Erythroblast (primary cell): ENCODE measurements at regions not wholly inside any gene's neighbourhood (a gene's known extent, or its start where the extent isn't known, plus 50 kb on each side); places are given as distances from the start of the nearest gene placed in this dataset.
"Not testable (repeated sequence)": the region's sequence is repeated elsewhere in the genome, so short reads cannot be mapped to it uniquely, and the experiment has no call there.

Experiments used
- DNase-seq, 2 experiments: peaks; one replicate each; lab custom pipeline; 2025; lab: John Stamatoyannopoulos, UW
- GATA1 ChIP-seq: IDR thresholded peaks from 2 replicates; pipeline ENCODE4 v1.6.1; 2011; ENCODE audit warnings: low read depth, mild to moderate bottlenecking, control low read depth, low read length, moderate library complexity
- POLR2A ChIP-seq: IDR thresholded peaks from 2 replicates; pipeline ENCODE4 v1.6.1; 2011; ENCODE audit warnings: mild to moderate bottlenecking, low read length

- no peak for DNase-seq
- TF ChIP-seq POLR2A (no peak), GATA1 (no peak)
These were observed 231.4 kb downstream of the TTC6 start for GRCh38 chr14:37826869-37827268.

GRCh38 chr14:37830271-37830670, 234.8 kb downstream of the TTC6 start:
- TF ChIP-seq POLR2A (no peak), GATA1 (no peak)
- no peak for DNase-seq

DNA sequence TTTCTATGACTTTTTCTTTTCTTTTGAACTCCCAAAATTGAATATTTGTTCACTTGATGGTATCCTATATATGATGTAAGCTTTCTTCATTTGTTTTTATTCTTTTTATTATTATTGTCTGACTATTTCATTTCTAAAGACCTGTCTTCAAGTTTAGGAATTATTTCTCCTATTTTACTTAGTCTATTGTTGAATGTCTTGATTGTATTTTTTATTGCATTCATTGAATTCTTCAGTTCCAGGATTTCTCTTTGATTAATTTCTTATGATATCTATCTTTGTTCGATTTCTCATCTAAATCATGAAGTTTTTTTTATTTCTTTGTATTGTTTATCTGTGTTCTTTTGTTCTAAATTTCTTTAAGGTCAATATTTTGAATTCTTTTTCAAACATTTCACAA, 238.8 kb downstream of the TTC6 start:
- no peak for DNase-seq
- TF ChIP-seq POLR2A (no peak), GATA1 (no peak)

DNA sequence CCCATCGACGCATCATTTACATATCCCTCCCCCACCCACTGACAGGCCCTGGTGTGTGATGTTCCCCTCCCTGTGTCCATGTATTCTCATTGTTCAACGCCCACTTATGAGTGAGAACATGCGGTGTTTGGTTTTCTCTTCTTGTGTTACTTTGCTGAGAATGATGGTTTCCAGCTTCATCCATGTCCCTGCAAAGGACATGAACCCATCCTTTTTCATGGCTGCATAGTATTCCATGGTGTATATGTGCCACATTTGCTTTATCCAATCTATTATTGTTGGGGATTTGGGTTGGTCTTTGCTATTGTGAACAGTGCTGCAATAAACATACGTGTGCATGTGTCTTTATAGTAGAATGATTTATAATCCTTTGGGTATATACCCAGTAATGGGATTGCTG, 243.3 kb downstream of the TTC6 start:
- DNase-seq: not testable (repeated sequence)

- not testable (repeated sequence) for DNase-seq
These were observed 245.6 kb downstream of the TTC6 start for GRCh38 chr14:37841039-37841438.

- no peak for DNase-seq
- TF ChIP-seq POLR2A (no peak), GATA1 (no peak)
These were observed 246.7 kb downstream of the TTC6 start for GRCh38 chr14:37842106-37842505.

DNA sequence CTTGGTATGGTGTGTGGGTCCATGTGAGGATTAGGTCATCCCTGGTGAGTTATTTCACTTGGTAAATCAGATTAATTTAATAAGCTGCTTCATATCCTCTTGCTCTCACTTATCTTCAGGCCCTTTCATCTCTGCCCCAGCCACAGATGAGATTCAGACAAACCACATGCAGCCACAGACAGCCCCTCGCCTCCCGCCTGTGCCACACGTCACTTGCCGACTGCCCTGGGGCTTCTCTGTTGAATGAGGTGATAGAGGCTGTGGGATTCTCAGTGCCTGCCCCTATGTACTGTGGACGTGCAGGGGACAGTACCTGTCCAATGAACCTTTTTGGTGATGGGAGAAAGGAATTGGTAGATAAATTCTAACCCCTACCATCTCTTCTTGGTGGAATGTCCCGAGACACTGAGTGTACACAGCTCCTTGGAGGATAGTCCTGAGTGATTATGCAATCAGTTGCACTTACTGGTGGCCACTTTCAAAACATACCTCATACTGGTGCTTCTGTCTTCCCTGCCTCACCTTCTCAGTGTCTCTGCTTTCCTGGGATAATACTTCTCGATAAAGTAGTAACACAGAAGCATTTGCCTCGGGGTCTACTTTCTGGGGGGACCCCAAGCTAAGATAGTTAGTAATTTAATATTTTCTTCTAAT, 248.7 kb downstream of the TTC6 start:
- DNase-seq: no peak
- TF ChIP-seq GATA1 (no peak), POLR2A (no peak)

GRCh38 chr14:37844614-37845013, 249.2 kb downstream of the TTC6 start:
- no peak for TF ChIP-seq GATA1
- no peak for TF ChIP-seq POLR2A
- no peak for DNase-seq

- no peak for DNase-seq
- TF ChIP-seq GATA1 (no peak), POLR2A (no peak)
These were observed 253.7 kb downstream of the TTC6 start for GRCh38 chr14:37848985-37849621.

- no peak for TF ChIP-seq GATA1
- no peak for TF ChIP-seq POLR2A
- DNase-seq: no peak
These were observed 255.6 kb downstream of the TTC6 start for GRCh38 chr14:37851054-37851453.

DNA sequence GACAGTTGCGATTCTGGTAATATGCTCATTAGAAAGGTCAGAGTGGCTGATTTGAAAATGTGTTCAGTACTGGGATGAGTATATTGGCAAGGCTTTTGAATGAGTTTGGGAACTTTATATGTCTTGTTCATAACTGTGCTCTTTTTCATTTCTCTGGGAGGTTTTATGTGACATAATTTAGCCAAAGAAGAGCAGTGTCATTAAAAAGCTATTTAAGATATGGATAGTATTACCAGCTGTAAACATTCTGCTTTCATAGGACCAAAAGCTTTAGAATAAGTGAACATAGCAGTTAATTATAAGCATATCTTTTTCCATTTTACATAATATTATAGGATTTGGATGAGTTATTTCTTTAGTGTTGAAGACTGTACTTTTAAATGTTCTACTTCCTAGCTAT, 260.4 kb downstream of the TTC6 start:
- TF ChIP-seq GATA1 (no peak), POLR2A (no peak)
- DNase-seq: no peak

DNA sequence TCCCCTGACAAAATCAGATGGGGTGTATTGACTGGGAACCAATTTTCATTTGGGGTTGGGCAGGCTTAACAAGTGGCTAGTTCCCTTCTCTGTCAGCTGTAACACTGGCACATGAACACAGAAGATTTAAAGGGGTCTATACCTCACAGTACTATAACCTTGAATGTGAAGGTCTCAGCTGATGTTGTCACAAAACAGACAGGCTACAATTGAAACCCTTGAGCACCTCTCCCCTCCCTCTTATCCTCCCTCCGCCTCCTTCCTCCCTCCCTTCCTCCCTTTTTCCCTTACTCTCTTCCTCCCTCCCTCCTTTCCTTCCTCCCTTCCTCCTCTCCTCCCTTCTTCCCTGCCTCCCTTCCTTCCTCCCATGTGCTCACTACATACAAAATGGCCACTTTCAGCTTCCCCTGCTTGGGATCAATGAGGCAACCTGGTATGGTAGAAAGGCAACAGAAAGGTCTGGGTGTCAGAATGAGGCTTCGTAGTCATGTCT, 262.4 kb downstream of the TTC6 start:
- TF ChIP-seq POLR2A: no peak
- no peak for TF ChIP-seq GATA1
- no peak for DNase-seq

GRCh38 chr14:37858733-37859132, 263.3 kb downstream of the TTC6 start:
- no peak for TF ChIP-seq GATA1
- no peak for TF ChIP-seq POLR2A
- no peak for DNase-seq

DNA sequence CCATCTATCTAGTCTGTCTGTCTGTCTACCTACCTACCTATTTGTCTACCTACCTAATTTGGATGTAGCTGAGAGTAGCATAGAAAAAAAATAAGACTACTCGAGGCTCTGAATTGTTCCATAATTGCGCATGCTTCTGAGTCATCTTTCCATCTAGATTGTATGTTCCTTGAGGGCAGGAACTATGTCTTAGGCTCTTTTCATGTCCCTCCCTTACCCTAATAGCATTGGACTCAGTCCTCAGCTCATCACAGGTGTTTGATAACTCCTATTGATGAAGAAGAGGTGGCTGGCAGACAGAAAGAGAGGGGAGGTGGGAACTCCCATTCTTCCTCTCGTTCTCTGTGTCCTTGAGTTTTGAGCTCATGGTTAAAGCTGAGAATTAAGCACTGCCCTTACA, 263.7 kb downstream of the TTC6 start:
- no peak for TF ChIP-seq POLR2A
- no peak for TF ChIP-seq GATA1
- DNase-seq: no peak

- no peak for DNase-seq
- TF ChIP-seq GATA1: no peak
- no peak for TF ChIP-seq POLR2A
These were observed 266.8 kb downstream of the TTC6 start for GRCh38 chr14:37862263-37862662.

- TF ChIP-seq GATA1: no peak
- no peak for TF ChIP-seq POLR2A
- no peak for DNase-seq
These were observed 268.7 kb downstream of the TTC6 start for GRCh38 chr14:37864128-37864527.
